ENCODE measurements at regions not wholly inside any gene's neighbourhood (a gene's known extent, or its start where the extent isn't known, plus 50 kb on each side); places are given as distances from the start of the nearest gene placed in this dataset.

GRCh38 chr5:146971401-146971800 lies 92.8 kb upstream of the PPP2R2B start:
- Histone ChIP-seq H2AFZ (ENCODE audit: low read depth, low read length) (no peak overlapping the region), H3K4me1 (ENCODE audit: insufficient read depth, low read length) (no peaks in the 10 kb centered on the region), H3K27me3 (ENCODE audit: insufficient read depth, low read length) (no peaks in the 10 kb centered on the region), H3K36me3 (ENCODE audit: insufficient read depth, low read length) (no peaks in the 10 kb centered on the region), H3K4me3 (ENCODE audit: low read length) (no peak overlapping the region), H3K9me3 (ENCODE audit: low read length) (no peaks in the 10 kb centered on the region)

GRCh38 chr5:146986469-146986868 lies 107.9 kb upstream of the PPP2R2B start:
- Histone ChIP-seq H3K9me3 (ENCODE audit: low read length) (no peaks in the 10 kb centered on the region), H3K4me3 (ENCODE audit: low read length) (no peak overlapping the region), H2AFZ (ENCODE audit: low read depth, low read length) (no peak overlapping the region), H3K27me3 (ENCODE audit: insufficient read depth, low read length) (no peaks in the 10 kb centered on the region), H3K36me3 (ENCODE audit: insufficient read depth, low read length) (no peaks in the 10 kb centered on the region), H3K4me1 (ENCODE audit: insufficient read depth, low read length) (no peaks in the 10 kb centered on the region)

GRCh38 chr5:146993876-146994530 lies 115.4 kb upstream of the PPP2R2B start:
- Histone ChIP-seq H2AFZ (ENCODE audit: low read depth, low read length) (no peak overlapping the region), H3K36me3 (ENCODE audit: insufficient read depth, low read length) (no peaks in the 10 kb centered on the region), H3K4me3 (ENCODE audit: low read length) (no peak overlapping the region), H3K9me3 (ENCODE audit: low read length) (no peaks in the 10 kb centered on the region), H3K4me1 (ENCODE audit: insufficient read depth, low read length) (no peaks in the 10 kb centered on the region), H3K27me3 (ENCODE audit: insufficient read depth, low read length) (no peaks in the 10 kb centered on the region)

GRCh38 chr5:146995878-146996277 lies 117.3 kb upstream of the PPP2R2B start:
- no peak overlapping the region for H3K4me3 ChIP-seq (ENCODE audit: low read length)
- no peak overlapping the region for H2AFZ ChIP-seq (ENCODE audit: low read depth, low read length)
- no peaks in the 10 kb centered on the region for H3K27me3 ChIP-seq (ENCODE audit: insufficient read depth, low read length)
- no peaks in the 10 kb centered on the region for H3K9me3 ChIP-seq (ENCODE audit: low read length)
- H3K4me1 ChIP-seq (ENCODE audit: insufficient read depth, low read length), result no peaks in the 10 kb centered on the region
- H3K36me3 ChIP-seq (ENCODE audit: insufficient read depth, low read length), result no peaks in the 10 kb centered on the region

- no peak overlapping the region for H2AFZ ChIP-seq (ENCODE audit: low read depth, low read length)
- H3K9me3 ChIP-seq (ENCODE audit: low read length), result no peaks in the 10 kb centered on the region
- H3K27me3 ChIP-seq (ENCODE audit: insufficient read depth, low read length), result no peaks in the 10 kb centered on the region
- H3K36me3 ChIP-seq (ENCODE audit: insufficient read depth, low read length), result no peaks in the 10 kb centered on the region
- no peaks in the 10 kb centered on the region for H3K4me1 ChIP-seq (ENCODE audit: insufficient read depth, low read length)
- H3K4me3 ChIP-seq (ENCODE audit: low read length), result no peak overlapping the region
Measured at GRCh38 chr5:147015405-147015804, 136.8 kb upstream of the PPP2R2B start.

GRCh38 chr5:147017191-147017590 lies 138.6 kb upstream of the PPP2R2B start:
- Histone ChIP-seq H3K36me3 (ENCODE audit: insufficient read depth, low read length) (no peaks in the 10 kb centered on the region), H3K4me1 (ENCODE audit: insufficient read depth, low read length) (no peaks in the 10 kb centered on the region), H3K27me3 (ENCODE audit: insufficient read depth, low read length) (no peaks in the 10 kb centered on the region), H3K4me3 (ENCODE audit: low read length) (no peak overlapping the region), H2AFZ (ENCODE audit: low read depth, low read length) (no peak overlapping the region), H3K9me3 (ENCODE audit: low read length) (no peaks in the 10 kb centered on the region)

GRCh38 chr5:147017621-147018020 lies 139.1 kb upstream of the PPP2R2B start:
- no peaks in the 10 kb centered on the region for H3K9me3 ChIP-seq (ENCODE audit: low read length)

GRCh38 chr5:147018812-147019211 lies 140.3 kb upstream of the PPP2R2B start:
- Histone ChIP-seq H3K4me3 (ENCODE audit: low read length) (no peak overlapping the region), H3K4me1 (ENCODE audit: insufficient read depth, low read length) (no peaks in the 10 kb centered on the region), H3K36me3 (ENCODE audit: insufficient read depth, low read length) (no peaks in the 10 kb centered on the region), H3K9me3 (ENCODE audit: low read length) (no peaks in the 10 kb centered on the region), H3K27me3 (ENCODE audit: insufficient read depth, low read length) (peaks cover 2% of the 10 kb centered on the region), H2AFZ (ENCODE audit: low read depth, low read length) (no peak overlapping the region)

More at GRCh38 chr5:147017621-147018020, 139.1 kb upstream of the PPP2R2B start:
- H3K27me3 ChIP-seq (ENCODE audit: insufficient read depth, low read length), result no peaks in the 10 kb centered on the region
- no peaks in the 10 kb centered on the region for H3K36me3 ChIP-seq (ENCODE audit: insufficient read depth, low read length)
- H3K4me1 ChIP-seq (ENCODE audit: insufficient read depth, low read length), result no peaks in the 10 kb centered on the region
- H2AFZ ChIP-seq (ENCODE audit: low read depth, low read length), result no peak overlapping the region
- H3K4me3 ChIP-seq (ENCODE audit: low read length), result no peak overlapping the region

GRCh38 chr5:147036691-147037245 lies 158.2 kb upstream of the PPP2R2B start:
- no peaks in the 10 kb centered on the region for H3K9me3 ChIP-seq (ENCODE audit: low read length)
- H3K4me3 ChIP-seq (ENCODE audit: low read length), result no peak overlapping the region

GRCh38 chr5:147037515-147038205 lies 159.1 kb upstream of the PPP2R2B start:
- no peaks in the 10 kb centered on the region for H3K36me3 ChIP-seq (ENCODE audit: insufficient read depth, low read length)
- H3K27me3 ChIP-seq (ENCODE audit: insufficient read depth, low read length), result no peaks in the 10 kb centered on the region
- no peak overlapping the region for H2AFZ ChIP-seq (ENCODE audit: low read depth, low read length)
- H3K4me3 ChIP-seq (ENCODE audit: low read length), result no peak overlapping the region
- no peaks in the 10 kb centered on the region for H3K9me3 ChIP-seq (ENCODE audit: low read length)
- no peaks in the 10 kb centered on the region for H3K4me1 ChIP-seq (ENCODE audit: insufficient read depth, low read length)

More at GRCh38 chr5:147036691-147037245, 158.2 kb upstream of the PPP2R2B start:
- no peaks in the 10 kb centered on the region for H3K4me1 ChIP-seq (ENCODE audit: insufficient read depth, low read length)
- H3K36me3 ChIP-seq (ENCODE audit: insufficient read depth, low read length), result no peaks in the 10 kb centered on the region
- no peak overlapping the region for H2AFZ ChIP-seq (ENCODE audit: low read depth, low read length)
- H3K27me3 ChIP-seq (ENCODE audit: insufficient read depth, low read length), result no peaks in the 10 kb centered on the region

GRCh38 chr5:147040856-147041255 lies 162.3 kb upstream of the PPP2R2B start:
- Histone ChIP-seq H3K4me1 (ENCODE audit: insufficient read depth, low read length) (no peaks in the 10 kb centered on the region), H3K27me3 (ENCODE audit: insufficient read depth, low read length) (no peaks in the 10 kb centered on the region), H3K4me3 (ENCODE audit: low read length) (no peak overlapping the region), H3K9me3 (ENCODE audit: low read length) (no peaks in the 10 kb centered on the region), H2AFZ (ENCODE audit: low read depth, low read length) (no peak overlapping the region), H3K36me3 (ENCODE audit: insufficient read depth, low read length) (no peaks in the 10 kb centered on the region)

GRCh38 chr5:147044572-147045273 lies 166.2 kb upstream of the PPP2R2B start:
- Histone ChIP-seq H3K27me3 (ENCODE audit: insufficient read depth, low read length) (no peaks in the 10 kb centered on the region), H2AFZ (ENCODE audit: low read depth, low read length) (no peak overlapping the region), H3K4me1 (ENCODE audit: insufficient read depth, low read length) (no peaks in the 10 kb centered on the region), H3K9me3 (ENCODE audit: low read length) (no peaks in the 10 kb centered on the region), H3K36me3 (ENCODE audit: insufficient read depth, low read length) (no peaks in the 10 kb centered on the region), H3K4me3 (ENCODE audit: low read length) (no peak overlapping the region)

GRCh38 chr5:147045290-147045689 lies 166.7 kb upstream of the PPP2R2B start:
- H3K4me1 ChIP-seq (ENCODE audit: insufficient read depth, low read length), result no peaks in the 10 kb centered on the region
- H3K4me3 ChIP-seq (ENCODE audit: low read length), result no peak overlapping the region
- no peaks in the 10 kb centered on the region for H3K36me3 ChIP-seq (ENCODE audit: insufficient read depth, low read length)
- no peaks in the 10 kb centered on the region for H3K9me3 ChIP-seq (ENCODE audit: low read length)
- no peak overlapping the region for H2AFZ ChIP-seq (ENCODE audit: low read depth, low read length)
- H3K27me3 ChIP-seq (ENCODE audit: insufficient read depth, low read length), result no peaks in the 10 kb centered on the region

Data from neuron (in vitro differentiated cells).